Inferior parietal cortex (tissue), 1 donor: ENCODE measurements at regions not wholly inside any gene's neighbourhood (a gene's known extent, or its start where the extent isn't known, plus 50 kb on each side); places are given as distances from the start of the nearest gene placed in this dataset.

Experiments used
- DNase-seq: peaks from one replicate; pipeline ENCODE4 v3.0.0-alpha.2; 2016; ENCODE audit errors: extremely low spot score

DNA sequence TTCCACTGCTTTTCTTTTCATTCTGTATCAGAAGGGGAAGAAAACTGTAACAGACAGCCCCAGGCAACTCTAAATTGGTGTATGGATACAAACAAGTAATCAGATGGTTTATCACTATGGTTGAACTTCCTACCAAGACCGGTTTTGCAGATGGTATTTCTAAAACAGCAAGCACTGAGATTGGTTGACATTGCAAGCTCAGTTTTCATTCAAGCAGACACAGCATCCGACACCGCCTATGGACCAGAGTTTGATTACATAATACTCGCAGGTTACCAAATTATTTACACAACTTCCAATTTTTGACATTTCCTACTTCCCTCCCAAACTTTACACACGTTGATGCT is 209.9 kb downstream of the ALDH8A1 start:
- no peak for DNase-seq

DNA sequence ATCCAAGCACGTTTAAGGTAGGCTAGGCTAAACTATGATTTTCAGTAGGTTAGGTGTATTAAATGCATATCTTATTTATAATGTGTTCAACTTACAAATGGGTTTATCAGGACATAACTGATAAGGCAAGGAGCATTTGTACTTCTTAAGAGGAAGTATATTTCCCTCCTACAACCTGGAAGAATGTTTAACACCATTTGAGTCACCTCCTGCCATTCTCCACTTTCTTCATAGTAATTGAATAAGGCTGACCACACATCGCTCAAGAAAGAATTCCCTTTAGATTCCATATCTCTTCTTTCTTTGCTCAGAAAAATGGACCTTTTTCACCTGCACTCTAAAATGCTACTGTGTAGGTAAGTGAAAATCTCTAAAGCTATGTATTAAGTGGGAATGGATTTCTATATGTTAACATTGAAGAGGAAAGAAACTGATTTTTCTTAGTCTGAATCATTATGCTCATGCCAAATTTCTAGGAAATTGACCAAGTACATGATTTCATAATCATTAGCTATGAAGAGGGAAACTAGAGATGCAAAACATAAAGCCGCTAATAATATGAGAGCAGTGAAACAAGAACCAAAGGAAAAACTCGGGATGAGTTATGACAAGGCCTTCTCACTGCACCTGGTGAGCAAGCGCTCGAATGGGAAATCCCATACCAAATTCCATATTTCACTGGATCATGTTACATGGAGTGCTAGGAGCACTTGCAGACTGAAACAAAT is 210.4 kb downstream of the ALDH8A1 start:
- no peak for DNase-seq

DNA sequence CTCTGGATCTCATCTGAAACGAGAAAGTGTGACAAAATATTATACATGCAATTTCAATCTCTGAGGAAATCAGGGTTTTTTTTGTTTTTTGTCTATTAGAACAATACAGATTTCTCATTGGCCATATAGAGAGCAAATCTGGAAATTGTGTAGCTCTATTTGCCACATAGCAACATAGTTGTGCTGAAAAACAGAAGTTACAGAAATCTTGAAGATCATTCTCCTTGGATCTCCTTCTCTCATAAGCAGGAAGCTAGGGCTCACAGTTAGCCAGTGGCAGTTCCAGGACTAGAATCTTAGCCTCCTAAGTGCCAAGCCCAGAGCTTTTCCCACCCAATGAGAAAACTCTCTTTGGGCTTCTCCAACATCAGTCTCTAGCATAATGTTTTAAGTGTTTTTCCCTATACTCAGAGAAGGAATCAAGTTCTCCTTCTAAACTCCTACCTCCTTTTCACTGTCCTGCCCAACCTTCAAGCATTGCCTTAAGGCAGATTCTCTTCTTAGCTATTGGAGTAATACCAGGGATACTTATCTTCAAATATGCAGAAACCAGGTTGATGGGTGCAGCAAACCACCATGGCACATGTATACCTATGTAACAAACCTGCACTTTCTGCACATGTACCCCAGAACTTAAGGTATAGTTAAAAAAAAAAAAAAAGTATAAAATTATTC is 211.6 kb downstream of the ALDH8A1 start:
- no peak for DNase-seq

DNA sequence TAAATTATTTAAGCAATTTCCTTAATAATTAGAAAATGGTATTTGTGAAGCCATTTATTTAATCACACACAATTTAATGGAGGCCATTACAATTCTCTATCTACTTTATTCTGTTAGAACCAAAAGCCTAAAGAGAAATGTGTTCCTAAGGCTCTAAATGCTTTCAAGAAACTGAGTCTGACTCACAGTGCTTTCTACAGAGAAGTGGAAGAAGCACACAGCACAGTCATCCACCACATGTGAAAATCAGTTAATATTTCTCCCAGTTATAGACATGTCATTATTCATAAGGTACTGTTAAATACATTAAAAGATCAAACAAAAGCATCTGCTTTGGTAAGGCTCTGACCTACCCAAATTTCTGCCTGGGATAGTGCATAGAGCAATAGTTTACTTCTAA is 214.4 kb downstream of the ALDH8A1 start:
- no peak for DNase-seq

DNA sequence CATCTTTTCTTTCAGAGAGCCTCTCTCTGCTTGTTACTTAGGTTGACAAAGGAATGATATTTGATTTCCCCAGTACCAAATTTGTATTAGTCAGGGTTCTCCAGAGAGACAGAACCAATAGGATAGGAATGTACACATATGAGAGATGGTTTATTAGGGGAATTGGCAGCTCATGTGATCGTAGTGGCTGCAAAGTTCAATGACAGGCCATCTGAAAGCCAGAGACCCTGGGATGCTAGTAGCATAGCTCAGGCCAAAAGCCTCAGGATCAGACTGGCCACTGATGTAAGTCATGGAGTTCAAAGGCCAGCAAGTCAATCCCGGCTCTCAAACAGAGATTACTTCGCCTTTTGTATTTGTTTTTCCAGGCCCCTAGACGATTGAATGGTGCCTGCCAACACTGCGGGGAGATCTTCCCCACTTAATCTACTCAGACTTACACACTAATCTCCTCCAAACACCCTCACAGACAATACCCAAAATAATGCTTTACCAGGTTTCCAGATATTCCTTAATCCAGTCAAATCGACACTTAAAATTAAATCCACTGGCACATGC is 215.5 kb downstream of the ALDH8A1 start:
- DNase-seq = no peak

DNA sequence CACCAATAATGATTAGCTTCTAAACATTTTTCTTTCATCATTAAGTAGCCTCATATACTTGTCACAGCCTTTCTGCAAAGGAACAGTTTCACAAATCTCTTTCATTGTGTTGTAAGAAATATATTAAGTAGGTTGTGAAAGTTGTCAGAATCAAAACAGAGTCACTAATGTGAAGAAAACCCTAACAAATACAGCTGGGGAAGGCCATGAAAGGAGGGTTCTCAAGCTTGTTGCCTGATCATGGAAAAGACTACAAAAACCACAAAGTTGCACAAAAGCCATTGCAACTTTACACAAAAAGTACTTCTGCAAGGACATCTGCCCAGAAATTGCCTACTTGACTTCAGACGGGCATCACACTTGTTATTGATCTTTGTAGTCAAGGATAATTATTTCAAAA is 216.1 kb downstream of the ALDH8A1 start:
- no peak for DNase-seq

DNA sequence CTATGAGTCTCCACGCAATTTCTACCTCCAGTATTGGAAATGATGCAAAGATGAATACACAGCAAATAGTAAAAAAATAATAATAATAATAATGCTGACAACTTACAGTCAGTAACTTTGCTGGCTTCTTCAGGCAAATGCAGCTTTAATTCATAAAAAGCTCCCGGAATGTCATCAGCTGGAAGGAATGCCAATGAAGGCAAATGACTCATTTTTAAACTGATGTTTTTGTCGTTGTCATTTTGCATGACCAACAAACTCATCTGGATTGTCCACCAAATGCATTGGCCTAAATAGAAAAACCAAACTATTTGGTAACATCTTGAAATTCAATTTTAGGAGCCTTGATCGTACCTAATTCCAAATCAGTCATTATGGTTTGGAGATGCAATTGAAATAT is 217.1 kb downstream of the ALDH8A1 start:
- DNase-seq = no peak

DNA sequence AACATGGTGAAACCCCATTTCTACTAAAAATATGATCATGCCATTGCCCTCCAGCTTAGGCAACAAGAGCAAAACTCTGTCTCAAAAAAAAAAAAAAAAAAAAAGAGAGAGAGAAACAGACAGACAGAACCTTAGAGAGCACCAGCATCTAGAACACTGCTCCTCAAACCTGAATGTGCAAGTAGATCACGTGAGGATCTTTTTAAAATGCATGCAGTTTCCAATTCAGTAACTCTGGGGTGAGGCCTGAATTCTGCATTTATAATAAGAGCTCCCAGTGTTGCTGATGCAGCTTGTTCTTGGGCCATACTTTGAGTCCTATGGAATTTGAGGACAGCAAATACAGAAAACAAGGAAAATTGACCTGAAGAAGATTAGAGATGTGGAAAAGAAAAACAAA is 218.3 kb downstream of the ALDH8A1 start:
- DNase-seq = no peak

DNA sequence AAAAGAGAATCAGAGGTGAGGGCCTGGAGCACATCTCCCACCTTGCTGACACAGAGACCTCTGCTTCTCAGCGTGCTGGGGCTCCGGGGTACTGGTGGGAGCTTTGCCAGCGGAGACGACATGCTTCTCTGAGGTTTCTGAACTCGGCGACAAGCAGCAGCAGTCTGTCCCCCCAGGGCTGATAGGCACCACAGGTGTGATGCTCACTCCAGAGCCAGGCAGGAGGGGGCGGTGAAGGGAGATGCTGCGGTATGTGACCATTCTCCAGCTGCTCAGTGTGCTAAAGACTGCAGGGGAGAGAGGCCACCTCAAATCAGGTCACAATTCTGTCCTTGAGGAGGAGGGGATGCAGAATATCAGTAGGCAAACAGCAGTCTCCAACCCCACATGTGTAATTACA is 219.9 kb downstream of the ALDH8A1 start:
- no peak for DNase-seq

DNA sequence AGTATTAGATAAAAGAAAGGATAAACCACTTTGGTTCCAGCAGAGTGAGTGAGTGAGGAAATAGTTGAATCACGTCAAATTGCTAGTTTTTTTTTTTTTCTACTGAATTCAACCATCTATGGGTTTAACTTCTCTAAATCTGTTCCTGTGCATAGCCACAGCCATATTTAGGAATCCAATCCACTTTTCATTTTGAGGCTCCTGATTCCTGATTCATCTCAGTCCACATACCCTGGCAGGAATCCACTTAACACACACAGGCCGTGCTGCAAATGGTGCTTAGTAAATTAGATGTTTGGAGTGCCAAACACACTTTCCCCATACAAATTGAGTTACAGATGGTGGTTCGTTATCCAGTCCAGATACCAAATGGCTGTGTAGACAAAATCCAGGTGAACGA is 220.3 kb downstream of the ALDH8A1 start:
- DNase-seq = no peak

DNA sequence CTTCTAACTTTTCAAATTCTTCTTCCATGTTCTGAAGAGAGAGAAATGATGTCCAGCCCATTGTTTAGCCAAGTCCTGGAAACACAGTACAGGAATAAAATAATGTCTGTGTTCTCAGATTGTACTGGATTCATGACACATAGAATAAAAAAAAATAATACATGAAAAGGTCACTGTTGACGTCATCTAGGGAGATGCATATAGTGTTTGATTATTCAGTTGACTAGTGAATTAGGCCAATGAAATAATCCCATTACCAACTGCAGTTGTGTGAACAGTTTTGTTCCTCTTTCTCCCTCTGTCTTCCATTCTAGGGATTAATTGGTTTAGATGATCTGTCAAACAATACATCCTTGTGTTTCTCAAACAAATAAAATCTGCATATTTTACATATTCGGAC is 222.8 kb downstream of the ALDH8A1 start:
- DNase-seq = no peak

DNA sequence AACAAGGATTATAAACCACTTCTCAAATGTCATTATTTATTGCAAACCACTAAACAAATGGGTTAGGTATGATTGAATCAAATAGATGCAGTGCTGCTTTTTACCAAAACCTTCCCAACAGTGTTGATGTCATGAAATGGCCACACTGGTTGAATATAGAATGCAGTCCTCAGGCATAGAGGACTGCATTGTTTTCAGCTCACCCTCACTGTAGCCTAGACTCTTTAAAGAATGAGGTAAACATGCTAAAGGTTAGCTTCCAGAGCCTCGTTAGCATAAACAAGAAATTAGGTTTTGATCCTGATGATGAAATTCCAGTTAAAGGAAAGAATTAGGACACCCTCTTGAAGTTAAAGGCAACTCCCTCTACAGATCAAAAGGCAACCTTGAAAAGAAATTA is 224.3 kb downstream of the ALDH8A1 start:
- no peak for DNase-seq

DNA sequence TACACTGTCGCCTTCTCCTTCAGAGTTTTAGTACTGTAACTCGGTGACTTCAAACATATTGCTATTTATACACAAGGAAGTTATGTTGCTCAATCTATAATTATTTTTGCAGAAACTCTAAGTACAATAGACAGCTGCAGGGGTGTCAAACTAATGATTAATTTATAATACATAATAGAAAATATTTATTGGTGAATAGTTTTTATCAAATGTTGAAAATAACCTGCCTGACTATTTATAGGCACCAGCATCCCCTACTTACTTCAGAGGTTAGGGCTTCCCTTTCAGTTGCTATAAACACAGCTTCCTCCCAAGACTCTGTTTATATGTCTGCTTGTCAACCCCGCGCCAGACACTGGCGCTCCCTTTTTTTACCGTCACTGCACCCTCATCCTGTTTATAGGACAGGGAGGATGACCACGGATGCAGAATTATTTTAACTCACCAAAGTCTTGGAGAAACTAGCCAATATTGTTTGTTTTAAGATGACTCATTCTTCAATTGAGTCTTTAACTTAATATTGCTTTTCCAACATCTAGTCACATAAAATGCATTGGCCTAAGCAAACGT is 225.0 kb downstream of the ALDH8A1 start:
- DNase-seq = no peak

DNA sequence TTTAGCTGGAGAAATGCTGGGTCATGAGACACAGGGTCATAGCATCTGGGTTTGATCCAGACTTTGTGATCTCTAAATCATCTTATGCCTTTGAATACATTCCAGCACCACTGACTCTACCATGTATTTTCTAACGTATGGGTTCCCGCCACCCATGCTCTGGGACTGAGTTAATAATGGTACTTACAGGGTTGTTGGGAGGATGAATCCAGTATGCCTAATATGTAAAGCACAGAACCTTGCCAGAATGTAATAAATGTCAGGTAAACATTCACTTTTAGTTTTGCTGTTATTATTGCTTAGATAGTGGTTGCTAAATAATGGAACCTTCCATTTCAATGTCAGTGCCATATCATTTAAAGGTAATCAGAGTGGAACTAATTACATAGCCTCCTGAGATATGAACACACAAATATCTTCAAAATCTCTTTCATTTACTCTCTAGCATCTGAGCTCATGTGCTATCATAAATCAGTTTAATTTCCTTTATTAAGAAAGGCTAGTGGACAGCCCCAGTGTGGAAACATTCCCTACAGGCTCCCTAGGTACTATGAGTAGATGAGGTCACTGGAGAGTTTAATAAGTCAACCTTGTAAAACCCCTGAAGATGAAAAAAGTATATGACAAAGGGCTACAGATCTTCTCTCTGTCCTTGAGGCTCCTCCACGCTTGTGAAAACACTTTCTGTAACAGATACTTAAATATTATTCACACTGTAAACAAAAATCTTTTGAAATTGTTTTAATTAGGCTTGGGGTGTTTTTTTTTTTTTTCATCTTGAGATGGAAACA is 226.6 kb downstream of the ALDH8A1 start:
- no peak for DNase-seq

DNA sequence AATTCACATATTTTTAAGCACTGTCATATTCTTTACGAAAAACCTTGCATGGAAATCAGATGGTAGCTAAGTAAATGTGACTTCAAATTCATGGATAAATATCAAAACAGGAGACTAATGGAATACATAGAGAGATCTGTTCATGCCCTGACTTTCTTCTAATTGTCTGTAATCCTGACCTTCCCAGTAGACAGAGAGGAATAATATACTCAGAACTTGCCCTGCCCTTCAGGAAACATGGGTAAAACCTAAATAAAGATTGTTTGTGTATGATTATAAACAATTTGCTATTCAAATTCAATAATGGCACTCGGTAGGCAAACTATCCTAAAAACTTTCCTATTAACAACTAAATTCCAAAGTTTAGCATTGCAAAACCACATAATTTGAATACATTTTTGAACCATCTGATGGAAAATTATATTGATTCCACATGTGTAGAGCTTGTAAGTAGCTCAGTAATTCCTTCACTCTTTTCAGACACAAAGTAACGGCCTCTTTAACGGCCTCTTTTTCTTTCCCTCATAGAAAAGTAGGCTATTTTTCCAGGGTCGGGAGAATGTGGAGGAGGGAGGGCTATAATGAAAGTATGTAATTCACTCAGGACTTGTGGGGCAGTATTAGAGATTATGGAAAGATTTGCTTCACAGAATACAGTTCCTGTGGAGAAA is 227.6 kb downstream of the ALDH8A1 start:
- DNase-seq = no peak

DNA sequence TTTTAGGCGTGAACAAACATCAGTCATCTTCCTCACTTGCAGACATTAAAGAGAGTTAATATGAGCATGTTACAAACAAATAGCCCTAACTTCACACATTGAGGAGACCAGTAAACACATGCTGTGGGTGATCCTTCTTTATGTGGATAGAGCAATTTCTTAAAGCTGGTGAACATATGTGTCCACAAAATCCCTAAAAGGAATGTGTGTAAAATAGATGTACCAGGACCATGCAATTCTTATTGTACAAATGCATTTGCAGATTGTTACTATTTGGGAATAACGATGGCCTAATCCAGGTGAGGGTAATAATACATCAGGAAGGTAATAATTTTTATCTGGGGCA is 228.9 kb downstream of the ALDH8A1 start:
- no peak for DNase-seq

DNA sequence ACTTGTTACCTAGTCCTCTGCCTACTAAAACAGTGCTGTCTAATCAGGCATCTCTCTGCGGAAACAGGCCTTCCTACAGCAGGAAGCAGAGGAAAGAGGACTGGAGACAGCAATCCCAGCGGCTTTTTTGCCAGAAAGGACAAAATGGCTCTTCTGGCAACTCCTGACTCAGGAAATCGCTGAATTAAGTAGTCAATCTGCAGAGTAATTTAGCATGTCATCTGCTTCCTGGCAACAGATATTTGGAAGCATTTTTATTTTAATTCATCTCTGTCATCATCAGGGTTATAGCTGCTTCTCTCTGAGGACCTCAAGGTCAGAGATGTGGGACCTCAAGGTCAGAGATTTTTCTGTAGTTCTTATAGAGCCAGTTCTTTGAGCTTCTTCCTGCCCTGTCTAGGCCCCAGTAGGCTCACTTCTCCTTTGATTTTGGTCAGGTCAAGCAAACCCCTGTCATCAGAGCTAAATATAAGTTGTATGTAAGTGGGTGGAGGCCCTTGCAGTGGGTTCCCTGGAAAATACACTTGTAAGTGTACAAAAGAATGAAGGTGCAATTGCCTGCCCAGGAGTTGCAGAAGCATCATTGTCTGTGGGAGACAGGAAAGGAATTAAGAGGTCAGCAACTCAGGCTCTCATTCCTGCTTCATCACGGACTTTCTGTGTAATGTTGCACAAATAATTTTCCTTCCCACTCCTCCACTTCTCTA is 229.4 kb downstream of the ALDH8A1 start:
- DNase-seq = no peak

DNA sequence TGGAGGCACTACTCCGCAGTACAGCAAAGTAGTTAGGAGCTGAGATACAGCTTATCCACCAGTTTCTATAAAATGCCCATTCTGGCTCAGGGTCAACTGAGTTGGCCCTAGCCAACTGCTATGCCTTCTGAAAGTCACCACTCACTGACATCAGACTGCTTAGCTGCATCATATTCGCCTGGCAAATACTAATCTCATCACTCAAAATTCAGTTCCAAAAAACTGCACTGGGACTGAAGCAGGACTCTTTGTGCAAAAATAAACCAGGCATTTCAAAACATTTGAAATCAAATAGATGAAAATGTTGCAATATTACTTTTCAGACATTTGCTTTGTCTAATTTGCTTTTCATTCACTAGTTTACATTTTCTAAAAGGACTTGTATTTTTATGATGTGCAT is 230.0 kb downstream of the ALDH8A1 start:
- no peak for DNase-seq

DNA sequence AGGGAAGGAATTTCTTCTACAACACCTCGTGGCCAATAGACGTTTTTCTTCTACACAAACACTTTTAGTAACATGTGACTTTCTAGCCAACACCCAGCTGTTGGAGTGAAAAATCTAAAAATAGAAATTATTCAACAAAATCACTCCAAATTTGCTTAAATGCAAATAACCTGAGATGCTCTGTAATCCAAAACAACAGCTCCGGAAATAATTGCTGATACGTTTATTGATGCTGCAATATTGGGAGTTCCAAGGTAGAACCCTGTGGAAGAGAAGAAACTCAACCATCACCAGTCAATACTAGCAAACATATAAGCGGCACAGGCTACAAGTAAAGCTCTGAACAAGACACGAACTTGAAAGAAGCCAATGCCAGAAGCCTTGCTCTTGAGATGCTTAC is 230.6 kb downstream of the ALDH8A1 start:
- DNase-seq = no peak

DNA sequence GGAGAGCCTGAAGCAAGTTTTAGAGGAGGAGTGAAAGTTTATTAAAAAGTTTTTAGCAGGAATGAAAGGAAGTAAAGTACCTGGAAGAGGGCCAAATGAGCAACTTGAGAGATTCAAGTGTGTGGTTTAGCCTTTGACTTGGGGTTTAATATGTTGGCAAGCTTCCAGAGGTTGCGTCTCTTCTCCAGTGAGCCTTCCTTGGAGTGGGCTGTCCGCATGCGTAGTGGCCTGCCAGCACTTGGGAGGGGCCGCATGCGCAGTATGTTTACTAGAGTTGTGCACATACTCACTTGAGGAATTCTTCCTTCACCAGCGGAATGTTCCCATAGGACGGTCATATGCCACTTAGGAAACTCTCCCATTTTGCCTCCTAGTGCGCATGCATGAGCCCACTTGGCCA is 235.2 kb downstream of the ALDH8A1 start:
- DNase-seq = no peak

DNA sequence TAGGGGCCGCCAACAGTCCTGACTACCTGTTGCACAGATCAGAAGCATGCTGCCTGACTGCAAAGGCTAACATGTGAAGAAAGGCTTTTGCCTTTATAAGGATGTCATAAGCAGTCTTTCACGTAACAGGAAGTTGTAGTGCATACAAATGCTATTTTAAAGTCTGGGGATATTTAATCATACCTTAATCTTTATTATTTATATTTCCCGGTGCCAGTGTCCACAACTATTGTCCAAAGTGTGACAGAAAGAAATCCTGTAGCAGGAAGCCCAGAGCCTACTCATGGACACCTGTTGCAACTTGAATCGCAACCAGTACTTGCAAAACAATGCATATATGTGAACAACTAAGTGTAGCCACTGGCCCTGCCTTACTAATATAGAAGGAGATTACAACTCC is 235.8 kb downstream of the ALDH8A1 start:
- no peak for DNase-seq
